Lower leg skin (tissue), 3 donors: ENCODE measurements at regions not wholly inside any gene's neighbourhood (a gene's known extent, or its start where the extent isn't known, plus 50 kb on each side); places are given as distances from the start of the nearest gene placed in this dataset.

Experiments used
- POLR2A ChIP-seq, 2 donors: fragments of 450-650 bp; IDR thresholded peaks; one replicate each; pipeline ENCODE4 v1.6.1; 2016 to 2017; ENCODE audit warnings: antibody characterized with exemption in 2 of 2, mild to moderate bottlenecking in 1 of 2, moderate library complexity in 1 of 2
- TF ChIP-seq, protein P1 (sequence below), 3 donors: fragments of 450-650 bp; IDR thresholded peaks; one replicate each; pipeline ENCODE4 v1.5.1; 2016; ENCODE audit warnings: antibody characterized with exemption in 3 of 3, mild to moderate bottlenecking in 3 of 3, moderate library complexity in 2 of 3

DNA sequence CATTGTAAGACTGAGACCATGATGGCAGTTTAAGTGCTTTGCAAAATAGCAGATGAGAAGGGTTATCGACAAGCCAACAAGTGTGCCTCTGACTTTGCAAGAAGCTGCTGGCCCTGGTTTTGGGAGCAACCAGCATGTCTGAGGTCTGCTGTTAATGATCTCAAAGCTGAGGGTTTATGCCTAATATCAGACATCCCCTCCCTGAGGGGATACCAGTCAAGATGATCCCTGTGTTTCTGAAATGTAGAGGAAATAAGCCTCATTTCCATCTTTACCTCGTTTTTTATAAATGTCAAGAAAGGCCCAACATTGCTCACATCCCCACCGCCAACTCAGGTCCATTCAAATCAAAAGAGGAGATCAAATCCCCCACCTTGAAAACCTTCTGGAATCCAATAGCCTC is 120.6 kb downstream of the MYCN start:
- no peak for TF ChIP-seq POLR2A (IDR thresholded peaks at IDR 0.05)
- TF ChIP-seq, protein P1, sequence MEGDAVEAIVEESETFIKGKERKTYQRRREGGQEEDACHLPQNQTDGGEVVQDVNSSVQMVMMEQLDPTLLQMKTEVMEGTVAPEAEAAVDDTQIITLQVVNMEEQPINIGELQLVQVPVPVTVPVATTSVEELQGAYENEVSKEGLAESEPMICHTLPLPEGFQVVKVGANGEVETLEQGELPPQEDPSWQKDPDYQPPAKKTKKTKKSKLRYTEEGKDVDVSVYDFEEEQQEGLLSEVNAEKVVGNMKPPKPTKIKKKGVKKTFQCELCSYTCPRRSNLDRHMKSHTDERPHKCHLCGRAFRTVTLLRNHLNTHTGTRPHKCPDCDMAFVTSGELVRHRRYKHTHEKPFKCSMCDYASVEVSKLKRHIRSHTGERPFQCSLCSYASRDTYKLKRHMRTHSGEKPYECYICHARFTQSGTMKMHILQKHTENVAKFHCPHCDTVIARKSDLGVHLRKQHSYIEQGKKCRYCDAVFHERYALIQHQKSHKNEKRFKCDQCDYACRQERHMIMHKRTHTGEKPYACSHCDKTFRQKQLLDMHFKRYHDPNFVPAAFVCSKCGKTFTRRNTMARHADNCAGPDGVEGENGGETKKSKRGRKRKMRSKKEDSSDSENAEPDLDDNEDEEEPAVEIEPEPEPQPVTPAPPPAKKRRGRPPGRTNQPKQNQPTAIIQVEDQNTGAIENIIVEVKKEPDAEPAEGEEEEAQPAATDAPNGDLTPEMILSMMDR (IDR thresholded peaks at IDR 0.05), result no peak
